NB4 (cell line): ENCODE measurements at regions not wholly inside any gene's neighbourhood (a gene's known extent, or its start where the extent isn't known, plus 50 kb on each side); places are given as distances from the start of the nearest gene placed in this dataset.
"Not testable (repeated sequence)": the region's sequence is repeated elsewhere in the genome, so short reads cannot be mapped to it uniquely, and the experiment has no call there.

Source experiments
- DNase-seq: peaks from one replicate; pipeline ENCODE4 v3.0.0; 2010; ENCODE audit warnings: low read depth
- H3K4me3 ChIP-seq: one replicate; pipeline ENCODE4 v1.5.1; 2011; ENCODE audit warnings: mild to moderate bottlenecking, low read depth, low read length, moderate library complexity
- MYC ChIP-seq: IDR thresholded peaks from 2 replicates; pipeline ENCODE4 v1.6.1; 2011; ENCODE audit warnings: low read depth, low read length
- POLR2A ChIP-seq: IDR thresholded peaks from 2 replicates; pipeline ENCODE4 v1.6.1; 2011; ENCODE audit warnings: mild to moderate bottlenecking; ENCODE audit not compliant: insufficient read length; ENCODE audit errors: extremely low read depth
- TF ChIP-seq, protein P1 (sequence below): IDR thresholded peaks from 2 replicates; pipeline ENCODE4 v1.6.1; 2011; ENCODE audit warnings: low read depth, low read length
- TF ChIP-seq, protein P2 (sequence below): IDR thresholded peaks from one replicate; pipeline ENCODE4 v1.5.1; 2012; ENCODE audit warnings: low read depth, low read length

DNA sequence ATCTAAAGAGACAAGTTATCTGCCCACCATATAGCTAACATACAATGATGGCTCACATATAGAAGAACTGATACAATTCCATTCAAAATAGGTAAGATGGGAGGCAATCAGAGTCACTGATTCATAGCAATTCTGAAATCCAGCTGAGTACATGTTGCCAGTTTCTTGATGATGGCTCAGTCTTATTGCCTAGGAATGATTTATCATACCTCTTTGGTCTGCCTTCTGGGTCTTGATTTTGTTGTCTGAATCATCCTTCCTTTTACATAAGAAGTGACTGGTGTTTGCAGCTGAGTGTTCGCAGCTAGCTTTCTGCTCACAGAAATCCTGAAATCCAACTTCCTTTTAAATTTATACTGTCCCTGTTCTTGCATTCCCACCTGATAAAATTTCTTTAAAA lies 463.2 kb upstream of the MGAT4C start:
- no peak for DNase-seq
- TF ChIP-seq, protein P1, sequence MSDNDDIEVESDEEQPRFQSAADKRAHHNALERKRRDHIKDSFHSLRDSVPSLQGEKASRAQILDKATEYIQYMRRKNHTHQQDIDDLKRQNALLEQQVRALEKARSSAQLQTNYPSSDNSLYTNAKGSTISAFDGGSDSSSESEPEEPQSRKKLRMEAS = no peak
- TF ChIP-seq POLR2A (no peak), MYC (no peak)
- TF ChIP-seq, protein P2, sequence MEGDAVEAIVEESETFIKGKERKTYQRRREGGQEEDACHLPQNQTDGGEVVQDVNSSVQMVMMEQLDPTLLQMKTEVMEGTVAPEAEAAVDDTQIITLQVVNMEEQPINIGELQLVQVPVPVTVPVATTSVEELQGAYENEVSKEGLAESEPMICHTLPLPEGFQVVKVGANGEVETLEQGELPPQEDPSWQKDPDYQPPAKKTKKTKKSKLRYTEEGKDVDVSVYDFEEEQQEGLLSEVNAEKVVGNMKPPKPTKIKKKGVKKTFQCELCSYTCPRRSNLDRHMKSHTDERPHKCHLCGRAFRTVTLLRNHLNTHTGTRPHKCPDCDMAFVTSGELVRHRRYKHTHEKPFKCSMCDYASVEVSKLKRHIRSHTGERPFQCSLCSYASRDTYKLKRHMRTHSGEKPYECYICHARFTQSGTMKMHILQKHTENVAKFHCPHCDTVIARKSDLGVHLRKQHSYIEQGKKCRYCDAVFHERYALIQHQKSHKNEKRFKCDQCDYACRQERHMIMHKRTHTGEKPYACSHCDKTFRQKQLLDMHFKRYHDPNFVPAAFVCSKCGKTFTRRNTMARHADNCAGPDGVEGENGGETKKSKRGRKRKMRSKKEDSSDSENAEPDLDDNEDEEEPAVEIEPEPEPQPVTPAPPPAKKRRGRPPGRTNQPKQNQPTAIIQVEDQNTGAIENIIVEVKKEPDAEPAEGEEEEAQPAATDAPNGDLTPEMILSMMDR = no peak
- no peak overlapping the region for H3K4me3 ChIP-seq

DNA sequence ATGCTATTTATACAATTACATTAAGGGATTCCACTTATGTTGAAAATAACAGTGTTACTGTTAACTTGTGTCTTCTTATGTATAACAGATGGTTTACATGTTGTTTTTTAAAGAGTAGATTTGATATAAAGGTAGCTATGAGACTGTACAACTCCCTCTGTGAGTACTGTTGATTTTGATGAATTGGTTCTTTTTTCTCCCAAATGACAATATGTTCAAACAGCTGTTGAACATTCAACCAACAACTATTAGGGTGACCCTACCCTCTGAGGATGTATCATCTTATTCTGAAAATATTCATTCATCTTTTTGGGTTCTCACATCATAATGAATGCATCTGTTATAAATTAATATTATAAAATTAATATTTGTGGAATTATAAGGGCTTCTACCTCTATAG lies 456.9 kb upstream of the MGAT4C start:
- TF ChIP-seq POLR2A (no peak), MYC (no peak)
- TF ChIP-seq, protein P2 = no peak
- TF ChIP-seq, protein P1 = no peak
- H3K4me3 ChIP-seq = no peak overlapping the region
- no peak for DNase-seq

DNA sequence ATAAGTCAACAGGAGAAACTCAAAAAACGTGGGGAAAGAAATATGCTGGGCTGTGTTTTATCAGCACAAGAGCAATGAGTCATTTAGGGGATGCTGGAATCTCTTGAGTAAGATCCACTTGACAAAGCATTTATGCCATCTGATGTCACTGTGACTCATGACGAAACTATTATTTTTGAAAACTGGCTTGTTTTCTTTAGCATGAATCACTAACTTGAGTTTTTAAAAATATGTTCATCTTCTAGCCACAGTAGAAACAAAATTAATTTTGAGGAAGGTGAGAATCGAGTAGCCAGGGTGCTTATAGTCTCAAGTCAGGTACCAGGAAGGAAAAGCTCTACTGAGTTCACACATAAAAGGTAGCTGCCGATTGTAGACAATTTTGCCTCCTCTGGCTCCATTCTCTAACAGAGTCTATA lies 456.2 kb upstream of the MGAT4C start:
- DNase-seq = peak; percentile 36

DNA sequence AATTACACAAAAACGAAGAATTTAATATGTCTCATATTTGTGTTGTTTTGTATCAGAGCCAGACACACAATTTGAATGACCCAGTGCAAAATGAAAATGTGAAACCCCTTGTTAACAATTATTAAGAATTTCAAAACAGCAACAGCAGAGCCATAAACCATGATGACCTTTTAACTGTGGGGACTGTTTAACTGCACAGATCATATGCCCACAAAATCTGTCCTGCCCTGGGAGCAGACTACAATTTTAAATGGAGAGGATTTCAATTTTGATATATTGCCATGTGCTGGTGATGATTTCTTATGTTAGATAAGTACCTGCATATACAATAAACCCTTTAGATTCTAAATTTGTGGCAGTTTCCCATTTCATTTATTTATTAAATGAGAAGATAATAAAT lies 455.5 kb upstream of the MGAT4C start:
- no peak for DNase-seq
- TF ChIP-seq POLR2A (no peak), MYC (no peak)
- TF ChIP-seq, protein P2 = no peak
- TF ChIP-seq, protein P1 = no peak
- no peak overlapping the region for H3K4me3 ChIP-seq

More for the DNA sequence above, 456.2 kb upstream of the MGAT4C start:
- no peak overlapping the region for H3K4me3 ChIP-seq
- TF ChIP-seq, protein P2 = no peak
- TF ChIP-seq, protein P1 = no peak
- TF ChIP-seq MYC = no peak
- TF ChIP-seq POLR2A = no peak

DNA sequence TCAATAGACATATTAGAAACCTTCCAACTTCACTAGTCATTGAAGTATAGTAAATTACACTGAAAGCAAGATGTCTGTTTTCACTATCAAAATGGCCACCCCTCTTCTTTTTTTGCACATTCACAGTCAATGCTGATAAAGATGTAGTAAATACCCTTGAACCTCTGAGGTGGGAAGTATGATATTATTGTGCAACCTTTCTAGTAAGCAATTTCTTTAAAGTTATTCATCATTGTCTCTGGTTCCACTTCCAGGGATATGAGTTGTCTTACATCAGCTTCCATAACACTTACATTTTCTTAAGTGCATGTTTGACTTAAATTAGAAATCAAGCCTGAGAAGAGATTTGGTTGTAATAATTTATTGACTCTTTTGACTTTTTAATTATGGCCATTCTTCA lies 453.9 kb upstream of the MGAT4C start:
- no peak overlapping the region for H3K4me3 ChIP-seq
- DNase-seq = no peak
- TF ChIP-seq, protein P1 = no peak
- TF ChIP-seq MYC (no peak), POLR2A (no peak)
- TF ChIP-seq, protein P2 = no peak

DNA sequence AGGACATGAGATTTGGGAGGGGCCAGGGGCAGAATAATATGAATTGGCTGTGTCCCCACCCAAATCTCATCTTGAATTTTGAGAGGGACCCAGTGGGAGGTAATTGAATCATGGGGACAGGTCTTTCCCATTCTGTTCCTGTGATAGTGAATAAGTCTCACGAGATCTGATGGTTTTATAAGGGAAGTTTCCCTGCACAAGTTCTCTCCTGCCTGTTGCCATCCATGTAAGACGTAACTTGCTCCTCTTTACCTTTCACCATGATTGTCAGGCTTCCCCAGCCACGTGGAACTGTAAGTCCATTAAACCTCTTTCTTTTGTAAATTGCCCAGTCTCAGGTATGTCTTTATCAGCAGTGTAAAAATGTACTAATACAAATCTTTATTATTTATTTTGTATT lies 452.8 kb upstream of the MGAT4C start:
- not testable (repeated sequence) for DNase-seq

More for the DNA sequence above, 452.8 kb upstream of the MGAT4C start:
- H3K4me3 ChIP-seq = not testable (repeated sequence)
